ENCODE measurements at regions not wholly inside any gene's neighbourhood (a gene's known extent, or its start where the extent isn't known, plus 50 kb on each side); places are given as distances from the start of the nearest gene placed in this dataset.
"Not testable (repeated sequence)": the region's sequence is repeated elsewhere in the genome, so short reads cannot be mapped to it uniquely, and the experiment has no call there.

- not testable (repeated sequence) for TF ChIP-seq CTCF (IDR thresholded peaks at IDR 0.05); MAX (IDR thresholded peaks at IDR 0.05); POLR2A (IDR thresholded peaks at IDR 0.05; ENCODE audit: low read length); NFE2L2 (conservative IDR thresholded peaks at IDR 0.05; ENCODE audit: low read length); CEBPB (IDR thresholded peaks at IDR 0.05); EP300 (IDR thresholded peaks at IDR 0.05); TFCP2L1 (CRISPR knock-in tag; IDR thresholded peaks at IDR 0.05); EHMT2 (IDR thresholded peaks at IDR 0.05; ENCODE audit: low read depth); BHLHE40 (IDR thresholded peaks at IDR 0.05; ENCODE audit: low read depth, low read length); JUNB (IDR thresholded peaks at IDR 0.05); MAFK (IDR thresholded peaks at IDR 0.05; ENCODE audit: partially characterized antibody); RFX5 (IDR thresholded peaks at IDR 0.05); SMC3 (IDR thresholded peaks at IDR 0.05); HMGXB4 (CRISPR knock-in tag; IDR thresholded peaks at IDR 0.05; ENCODE audit: borderline replicate concordance)
Observed at GRCh38 chr12:54117392-54117791, 63.8 kb downstream of the HOXC4 start.
